BLaER1 treated with 17β-estradiol and CSF1 and Interleukin-3, amounts not matched to agents 10 nM and 100 nM (cell line): ENCODE measurements at regions not wholly inside any gene's neighbourhood (a gene's known extent, or its start where the extent isn't known, plus 50 kb on each side); places are given as distances from the start of the nearest gene placed in this dataset.

ENCODE experiments used
- H3K27ac ChIP-seq, 11 experiments: shearing (Covaris generic); formaldehyde crosslinking; 2 replicates each; pipeline ENCODE4 v1.8.1; 2022
- H3K27me3 ChIP-seq, 11 experiments: shearing (Covaris generic); formaldehyde crosslinking; 2 replicates each; pipeline ENCODE4 v1.8.1; 2022
- H3K36me3 ChIP-seq, 11 experiments: shearing (Covaris generic); formaldehyde crosslinking; 2 replicates each; pipeline ENCODE4 v1.8.1; 2022
- H3K4me1 ChIP-seq, 10 experiments: shearing (Covaris generic); formaldehyde crosslinking; 2 replicates each; pipeline ENCODE4 v1.8.1; 2022
- H3K4me2 ChIP-seq, 11 experiments: shearing (Covaris generic); formaldehyde crosslinking; 2 replicates each; pipeline ENCODE4 v1.8.1; 2022
- H3K4me3 ChIP-seq, 10 experiments: shearing (Covaris generic); formaldehyde crosslinking; 2 replicates each; pipeline ENCODE4 v1.8.1; 2022
- H3K9ac ChIP-seq, 11 experiments: shearing (Covaris generic); formaldehyde crosslinking; 2 replicates each; pipeline ENCODE4 v1.8.1; 2022
- H3K9me3 ChIP-seq, 11 experiments: shearing (Covaris generic); formaldehyde crosslinking; replicated peaks in 1 of 11; 2 replicates each; pipeline ENCODE4 v1.8.1; 2022
- H4K20me1 ChIP-seq, 11 experiments: shearing (Covaris generic); formaldehyde crosslinking; 2 replicates each; pipeline ENCODE4 v1.8.1; 2022
- Cebpa-rat ChIP-seq, 11 experiments: shearing (Covaris generic); IDR thresholded peaks; 2 replicates each; pipeline ENCODE4 v1.8.1; 2022

DNA sequence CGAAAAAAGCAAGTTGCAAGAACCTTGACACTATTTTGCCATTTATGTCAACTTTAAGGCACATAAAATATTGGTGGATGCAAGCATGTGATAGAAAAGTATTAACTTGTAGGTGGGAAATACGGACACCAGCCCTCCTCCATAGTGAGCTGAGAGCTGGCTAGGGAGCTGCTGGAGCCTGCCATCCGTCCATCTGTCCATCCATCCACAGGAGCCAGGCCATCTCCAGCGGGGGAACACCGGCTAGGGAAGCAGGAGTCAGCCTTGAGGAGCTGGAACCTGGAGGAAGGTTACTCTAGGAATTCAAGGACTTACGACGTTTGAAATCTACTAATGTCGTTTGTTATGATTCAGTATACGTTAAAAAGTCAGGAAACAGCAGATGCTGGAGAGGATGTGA, 120.7 kb upstream of the C14orf180 start:
- no peak overlapping the region for H3K4me2 ChIP-seq
- no peak overlapping the region for H3K9ac ChIP-seq
- H3K4me3 ChIP-seq, result no peak overlapping the region
- H3K27me3 ChIP-seq, result peaks cover 34 to 46% (median 38%) of the 10 kb centered on the region in 11 experiments
- no peaks in the 10 kb centered on the region for H3K9me3 ChIP-seq
- H3K4me1 ChIP-seq, result peaks cover 5 to 7% (median 6%) of the 10 kb centered on the region in 10 experiments; a peak in 12 of 20 replicates
- no peak overlapping the region for H3K27ac ChIP-seq
- no peaks in the 10 kb centered on the region; a peak in 1 of 22 replicates for H4K20me1 ChIP-seq
- TF ChIP-seq Cebpa-rat (IDR thresholded peaks at IDR 0.05), result no peak
- H3K36me3 ChIP-seq, result no peaks in the 10 kb centered on the region

DNA sequence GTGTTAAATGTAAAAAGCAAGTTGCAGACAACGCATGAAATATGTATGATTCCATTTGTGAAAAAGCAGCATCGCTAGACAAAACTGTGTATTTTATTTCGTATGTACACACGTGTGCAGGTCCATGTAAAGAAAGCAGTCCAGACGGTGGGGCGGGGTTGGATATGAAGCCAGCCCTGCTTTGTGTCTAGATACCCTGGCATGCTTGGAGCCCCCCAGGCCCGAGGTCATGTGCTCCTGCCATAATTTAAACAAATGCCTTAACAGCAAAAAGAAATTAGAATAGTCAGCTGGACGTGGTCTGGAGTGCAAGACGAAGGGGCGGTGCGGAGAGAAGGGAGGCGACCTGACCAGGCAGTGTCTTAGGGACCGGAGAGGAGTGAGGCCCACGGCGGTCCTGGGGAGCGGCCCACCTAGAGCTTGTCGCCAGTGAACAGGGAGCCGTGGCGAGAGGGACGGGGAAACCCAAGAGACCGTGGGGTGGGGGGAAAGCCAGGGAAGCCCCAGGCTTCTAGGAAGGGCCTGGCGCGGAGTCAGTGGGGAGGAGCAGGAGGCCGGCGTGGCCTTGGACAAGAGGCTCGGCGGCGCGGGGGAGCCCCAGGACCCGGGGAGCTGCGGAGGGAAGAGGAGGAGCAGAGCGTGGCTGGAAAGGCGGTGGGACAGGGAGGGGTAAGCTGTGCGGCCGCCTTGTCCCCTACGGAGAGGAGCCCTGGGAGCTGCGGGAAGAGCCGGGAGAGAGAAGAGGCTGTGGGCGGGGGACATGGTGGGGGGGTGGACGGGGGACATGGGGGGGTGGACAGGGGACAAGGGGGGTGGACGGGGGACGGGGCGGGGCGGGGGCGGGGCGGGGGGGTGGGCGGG, 118.5 kb upstream of the C14orf180 start:
- Histone ChIP-seq H4K20me1 (no peaks in the 10 kb centered on the region; a peak in 1 of 22 replicates), H3K36me3 (no peaks in the 10 kb centered on the region), H3K27me3 (peaks cover 34 to 50% (median 42%) of the 10 kb centered on the region in 11 experiments), H3K4me2 (no peak overlapping the region), H3K4me1 (peaks cover 5 to 9% (median 6%) of the 10 kb centered on the region in 10 experiments; a peak in 13 of 20 replicates), H3K9ac (no peak overlapping the region), H3K9me3 (no peaks in the 10 kb centered on the region), H3K27ac (no peak overlapping the region), H3K4me3 (no peak overlapping the region)
- no peak for TF ChIP-seq Cebpa-rat (IDR thresholded peaks at IDR 0.05)

DNA sequence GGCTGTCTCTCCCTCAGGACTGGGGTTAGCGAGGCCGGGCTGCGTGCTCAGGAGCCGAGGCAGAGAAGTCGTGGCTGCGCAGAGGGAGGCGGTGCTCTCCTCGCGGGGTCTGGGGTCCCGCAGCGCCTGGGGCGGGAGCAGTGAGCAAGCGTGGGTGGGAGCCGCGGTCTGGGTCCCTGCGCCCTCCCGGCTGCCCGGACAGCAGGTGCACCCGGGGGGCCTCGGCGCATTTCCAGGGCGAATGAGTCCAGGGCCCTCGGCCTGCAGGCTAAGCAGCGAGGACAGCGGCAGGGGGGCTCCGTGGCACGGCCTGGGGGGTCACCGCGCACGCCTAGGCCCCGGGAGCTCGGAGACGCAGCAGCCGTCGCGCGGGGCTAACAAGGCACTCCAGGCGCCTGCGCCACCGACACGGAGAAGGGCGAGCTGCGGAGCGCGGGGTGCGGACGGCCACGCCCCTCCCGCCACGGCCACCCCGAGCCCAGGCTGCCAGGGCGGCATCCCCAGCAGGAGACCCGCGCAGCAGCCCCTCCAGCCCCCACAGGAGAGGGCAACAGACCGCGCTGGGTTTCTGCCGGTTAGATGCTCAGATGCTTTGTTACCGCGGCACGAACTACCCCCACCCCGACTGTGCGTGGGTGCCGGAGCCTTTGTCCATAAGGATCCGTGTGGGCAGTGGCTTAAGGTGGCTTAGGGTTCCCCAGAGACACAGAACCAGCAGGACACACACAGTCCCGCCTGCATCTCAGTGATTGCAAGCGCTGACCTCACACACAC, 117.7 kb upstream of the C14orf180 start:
- no peak overlapping the region for H3K27ac ChIP-seq
- peak overlapping the region; percentile 60 to 83 (median 76) for H3K4me2 ChIP-seq
- H3K9ac ChIP-seq, result peak overlapping the region in 1 of 11 experiments; percentile 69; a peak in 1 of 22 replicates
- H3K4me1 ChIP-seq, result peaks cover 5 to 9% (median 6%) of the 10 kb centered on the region in 10 experiments; a peak in 13 of 20 replicates
- no peak for TF ChIP-seq Cebpa-rat (IDR thresholded peaks at IDR 0.05)
- H4K20me1 ChIP-seq, result no peaks in the 10 kb centered on the region; a peak in 1 of 22 replicates
- no peaks in the 10 kb centered on the region for H3K9me3 ChIP-seq
- peak overlapping the region; percentile 20 to 61 (median 40); a peak in 14 of 20 replicates for H3K4me3 ChIP-seq
- peaks cover 34 to 50% (median 42%) of the 10 kb centered on the region in 11 experiments for H3K27me3 ChIP-seq
- H3K36me3 ChIP-seq, result no peaks in the 10 kb centered on the region

DNA sequence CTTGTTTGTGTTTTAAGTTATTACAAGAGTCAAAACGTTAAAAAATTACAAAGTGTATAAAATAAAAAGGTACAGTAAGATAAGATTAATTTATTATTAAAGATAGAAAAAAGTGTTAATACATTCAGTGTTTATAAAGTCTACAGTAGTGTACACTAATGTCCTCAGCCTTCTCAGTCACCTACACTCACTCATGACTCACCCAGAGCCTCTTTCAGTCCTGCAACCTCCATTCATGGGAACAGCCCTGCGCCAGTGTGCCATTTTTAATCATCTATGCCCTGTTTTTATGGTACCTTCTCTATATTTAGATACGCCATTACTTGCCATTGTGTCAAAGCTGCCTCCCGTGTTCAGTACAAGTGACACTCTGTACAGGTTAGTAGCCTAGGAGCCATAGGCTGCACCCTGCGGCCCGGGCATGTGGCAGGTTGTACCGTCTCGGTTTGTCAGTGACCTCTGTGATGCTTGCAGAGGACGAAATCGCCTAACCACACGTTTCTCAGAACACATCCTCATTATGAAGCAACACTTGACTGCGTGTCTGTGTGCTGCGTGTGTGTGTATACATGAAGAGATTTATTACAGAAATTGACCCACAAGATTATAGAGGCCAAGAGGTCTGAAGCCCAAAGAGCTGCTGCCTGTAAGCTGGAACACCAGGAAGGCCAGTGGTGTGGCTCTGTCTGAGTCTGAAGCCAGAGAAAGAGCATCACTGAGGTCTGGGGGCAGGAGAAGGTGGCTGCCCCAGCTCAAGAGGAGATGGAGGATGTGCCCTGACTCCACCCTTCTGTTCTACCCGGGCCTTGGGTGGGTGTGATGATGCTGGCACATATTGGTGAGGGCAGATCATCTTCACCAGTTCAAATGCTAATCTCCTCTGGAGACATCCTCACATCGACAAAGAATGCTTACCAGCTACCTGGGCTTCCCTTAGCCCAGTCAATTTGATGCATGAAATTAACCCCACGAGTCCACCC, 116.6 kb upstream of the C14orf180 start:
- Histone ChIP-seq H3K4me1 (peaks cover 5 to 9% (median 6%) of the 10 kb centered on the region in 10 experiments; a peak in 13 of 20 replicates), H3K36me3 (no peaks in the 10 kb centered on the region), H3K9ac (no peak overlapping the region), H3K27ac (no peak overlapping the region), H3K9me3 (0 out of 22 replicates have a peak, but pooled peaks cover 0 to 3% (median 0%) of the 10 kb centered on the region in 11 experiments), H3K4me3 (no peak overlapping the region), H4K20me1 (no peaks in the 10 kb centered on the region; a peak in 1 of 22 replicates), H3K27me3 (peaks cover 34 to 50% (median 42%) of the 10 kb centered on the region in 11 experiments), H3K4me2 (no peak overlapping the region)
- TF ChIP-seq Cebpa-rat (IDR thresholded peaks at IDR 0.05), result no peak

DNA sequence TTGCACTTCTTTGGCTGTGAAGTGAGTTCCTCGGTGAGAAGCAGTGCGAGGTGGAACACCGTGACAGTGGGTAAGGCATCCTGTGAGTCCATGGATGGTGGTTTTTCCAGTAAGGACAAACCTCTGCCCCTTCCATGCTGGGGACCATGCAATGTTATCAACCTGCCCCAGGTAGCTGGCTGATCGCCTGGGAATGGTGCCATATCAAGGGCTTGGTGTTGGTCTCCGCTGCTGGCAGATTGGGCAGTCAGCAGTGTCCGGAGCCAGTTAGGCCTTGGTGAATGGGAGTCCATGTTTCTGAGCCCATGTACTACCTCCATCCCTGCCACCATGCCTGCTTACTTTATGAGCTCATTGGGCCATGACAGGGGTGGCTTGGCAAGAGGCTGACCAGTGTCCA, 114.7 kb upstream of the C14orf180 start:
- peaks cover 5 to 9% (median 6%) of the 10 kb centered on the region in 10 experiments; a peak in 13 of 20 replicates for H3K4me1 ChIP-seq

DNA sequence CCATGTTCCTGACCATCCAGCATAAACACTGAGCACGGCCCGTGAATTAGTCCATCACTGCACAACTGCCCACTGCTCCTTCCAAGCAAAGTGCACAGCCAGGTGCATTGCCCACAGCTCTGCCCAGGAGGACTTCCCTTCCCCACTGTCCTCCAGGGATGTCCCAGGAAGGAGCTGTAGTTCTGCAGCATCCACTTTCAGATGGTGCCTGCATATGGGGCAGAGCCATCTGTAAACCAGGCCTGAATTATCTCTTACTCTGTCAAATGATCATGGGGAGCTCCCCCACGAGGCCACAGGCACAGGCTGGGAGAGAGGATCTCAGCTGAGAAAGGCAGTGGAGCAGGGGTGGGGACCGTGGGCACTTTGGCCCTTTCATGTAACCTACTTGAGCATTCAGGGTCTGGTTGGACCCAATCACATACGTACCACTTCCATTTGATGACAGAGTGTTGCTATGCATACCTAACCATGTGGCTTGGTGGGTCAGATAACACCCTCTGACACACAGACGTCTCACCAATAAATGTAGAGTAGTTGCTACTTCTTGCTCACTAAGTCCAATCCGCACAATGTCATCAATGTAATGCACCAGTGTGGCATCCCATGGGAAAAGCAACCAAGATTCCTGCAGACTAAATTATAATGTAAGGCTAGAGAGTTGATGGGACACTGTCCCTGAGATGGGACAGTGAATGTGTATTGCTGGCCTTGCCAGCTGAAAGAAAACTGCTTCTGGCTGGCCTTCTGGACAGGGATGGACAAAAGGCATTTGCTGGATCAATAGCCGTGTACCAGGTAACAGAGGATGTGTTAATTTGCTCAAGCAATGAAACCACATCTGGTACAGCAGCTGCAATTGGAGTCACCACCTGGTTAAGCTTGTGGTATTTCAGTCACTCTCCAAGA, 113.8 kb upstream of the C14orf180 start:
- peaks cover 0 to 1% (median 0%) of the 10 kb centered on the region in 11 experiments; a peak in 1 of 22 replicates for H4K20me1 ChIP-seq
- no peak overlapping the region for H3K9ac ChIP-seq
- H3K4me2 ChIP-seq, result no peak overlapping the region
- H3K36me3 ChIP-seq, result no peaks in the 10 kb centered on the region
- no peak for TF ChIP-seq Cebpa-rat (IDR thresholded peaks at IDR 0.05)
- no peak overlapping the region for H3K4me3 ChIP-seq
- peaks cover 5 to 9% (median 6%) of the 10 kb centered on the region in 10 experiments; a peak in 13 of 20 replicates for H3K4me1 ChIP-seq
- no peak overlapping the region for H3K27ac ChIP-seq
- H3K27me3 ChIP-seq, result peaks cover 27 to 35% (median 33%) of the 10 kb centered on the region in 11 experiments
- 0 out of 22 replicates have a peak, but pooled peaks cover 0 to 5% (median 0%) of the 10 kb centered on the region in 11 experiments for H3K9me3 ChIP-seq

More for the DNA sequence above, 114.7 kb upstream of the C14orf180 start:
- no peak overlapping the region for H3K9ac ChIP-seq
- no peaks in the 10 kb centered on the region for H3K36me3 ChIP-seq
- 0 out of 22 replicates have a peak, but pooled peaks cover 0 to 5% (median 0%) of the 10 kb centered on the region in 11 experiments for H3K9me3 ChIP-seq
- H4K20me1 ChIP-seq, result no peaks in the 10 kb centered on the region; a peak in 1 of 22 replicates
- no peak overlapping the region for H3K4me2 ChIP-seq
- H3K27me3 ChIP-seq, result peaks cover 34 to 43% (median 42%) of the 10 kb centered on the region in 11 experiments
- H3K27ac ChIP-seq, result no peak overlapping the region
- H3K4me3 ChIP-seq, result no peak overlapping the region
- no peak for TF ChIP-seq Cebpa-rat (IDR thresholded peaks at IDR 0.05)

DNA sequence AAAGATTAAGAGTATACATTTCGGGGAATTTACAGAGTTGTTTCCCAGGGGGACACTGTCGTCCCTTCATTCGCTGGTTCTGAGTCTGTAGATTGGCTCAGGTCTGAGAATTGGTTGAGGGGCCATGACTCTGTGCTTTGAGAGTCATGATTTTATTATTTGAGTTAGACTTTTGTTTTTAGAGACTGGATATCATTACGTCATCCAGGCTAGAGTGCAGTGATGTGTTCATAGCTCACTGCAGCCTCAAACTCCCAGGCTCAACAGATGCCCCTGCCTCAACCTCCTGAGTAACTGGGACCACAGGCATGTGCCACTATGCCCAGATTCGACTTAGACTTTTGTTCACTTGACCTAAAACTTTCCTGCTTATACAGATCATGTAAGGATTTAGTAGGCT, 112.3 kb upstream of the C14orf180 start:
- no peak for TF ChIP-seq Cebpa-rat (IDR thresholded peaks at IDR 0.05)
- no peaks in the 10 kb centered on the region for H3K36me3 ChIP-seq
- H3K9me3 ChIP-seq, result 0 out of 22 replicates have a peak, but pooled peaks cover 0 to 5% (median 0%) of the 10 kb centered on the region in 11 experiments
- H4K20me1 ChIP-seq, result 0 out of 22 replicates have a peak, but pooled peaks cover 0 to 5% (median 0%) of the 10 kb centered on the region in 11 experiments
- H3K9ac ChIP-seq, result no peak overlapping the region
- H3K4me3 ChIP-seq, result no peak overlapping the region
- H3K27ac ChIP-seq, result no peak overlapping the region
- H3K4me2 ChIP-seq, result no peak overlapping the region
- H3K4me1 ChIP-seq, result peaks cover 0 to 3% (median 0%) of the 10 kb centered on the region in 10 experiments; a peak in 1 of 20 replicates
- peaks cover 13 to 20% (median 19%) of the 10 kb centered on the region in 11 experiments for H3K27me3 ChIP-seq
